Spleen (tissue), 11 donors: ENCODE measurements at regions not wholly inside any gene's neighbourhood (a gene's known extent, or its start where the extent isn't known, plus 50 kb on each side); places are given as distances from the start of the nearest gene placed in this dataset.

Experiments
- DNase-seq: peaks from one replicate; pipeline ENCODE4 v3.0.0-alpha.2; 2020
- H3K27ac ChIP-seq, 8 donors: fragments of 200-600 bp; sonication (generic) in 7 of 8; 1 replicate in 4 of 8; 2 replicates in 4 of 8; pipeline versions ENCODE4 v1.5.0 to v1.8.0; 2016 to 2021; ENCODE audit warnings: inconsistent platforms in 4 of 8, mild to moderate bottlenecking in 4 of 8, moderate library complexity in 1 of 8
- H3K27me3 ChIP-seq, 7 donors: fragments of 200-600 bp; sonication (generic) in 6 of 7; replicated peaks in 1 of 7; 1 replicate in 4 of 7; 2 replicates in 3 of 7; pipeline versions ENCODE4 v1.5.0 to v1.8.0; 2016 to 2021; ENCODE audit warnings: inconsistent platforms in 3 of 7, mild to moderate bottlenecking in 1 of 7
- H3K36me3 ChIP-seq, 6 donors: fragments of 200-600 bp; sonication (generic) in 5 of 6; 1 replicate in 4 of 6; 2 replicates in 2 of 6; pipeline versions ENCODE4 v1.5.0 to v1.8.0; 2016 to 2021; ENCODE audit warnings: inconsistent platforms in 2 of 6
- H3K4me1 ChIP-seq, 6 donors: fragments of 200-600 bp; sonication (generic) in 5 of 6; 1 replicate in 3 of 6; 2 replicates in 3 of 6; pipeline versions ENCODE4 v1.5.0 to v1.8.0; 2016 to 2021; ENCODE audit warnings: inconsistent platforms in 3 of 6
- H3K4me3 ChIP-seq, 8 donors: fragments of 200-600 bp; sonication (generic) in 7 of 8; 1 replicate in 4 of 8; 2 replicates in 4 of 8; pipeline versions ENCODE4 v1.5.0 to v1.8.0; 2016 to 2021; ENCODE audit warnings: inconsistent platforms in 4 of 8, mild to moderate bottlenecking in 4 of 8, moderate library complexity in 2 of 8
- H3K9me3 ChIP-seq, 8 donors: fragments of 200-600 bp; sonication (generic) in 7 of 8; 1 replicate in 4 of 8; 2 replicates in 4 of 8; pipeline versions ENCODE4 v1.5.0 to v1.8.0; 2016 to 2021; ENCODE audit warnings: inconsistent platforms in 4 of 8
- CTCF ChIP-seq, 11 experiments: fragments of 200-600 bp in 7 of 11; fragments of 450-650 bp in 4 of 11; sonication (generic) in 4 of 11; IDR thresholded peaks in 8 of 11; conservative IDR thresholded peaks in 3 of 11; 1 replicate in 7 of 11; 2 replicates in 4 of 11; pipeline versions ENCODE4 v1.4.0 to v1.8.0; 2016 to 2021; ENCODE audit warnings: antibody characterized with exemption in 11 of 11, inconsistent platforms in 4 of 11, mild to moderate bottlenecking in 1 of 11
- POLR2A ChIP-seq, 3 donors: fragments of 450-650 bp; IDR thresholded peaks; one replicate each; pipeline ENCODE4 v1.5.1; 2017; ENCODE audit warnings: antibody characterized with exemption in 3 of 3, mild to moderate bottlenecking in 1 of 3
- POLR2AphosphoS5 ChIP-seq, 3 donors: sonication (generic); formaldehyde crosslinking; IDR thresholded peaks; one replicate each; pipeline ENCODE4 v1.5.1; 2017; ENCODE audit warnings: antibody characterized with exemption in 3 of 3
- WGBS, 5 donors: extraction: QIAGEN DNeasy Blood & Tissue Kit in 3 of 5; methylation state at CpG; one replicate each; pipeline versions ENCODE4 v1.1.5 to v1.1.7; 2013 to 2018; 5-methylcytosine and 5-hydroxymethylcytosine counted together
- intact Hi-C: fragments of 100-400 bp; cut with DNase I; formaldehyde crosslinking; loops from one replicate; pipeline ENCODE4 v1.15.0; 2023; ENCODE audit warnings: low total_unique reads
- donor health status: healthy with polysubstance abuse.
- donor health status: DM: no; HTN: no; CAD: no; lungs with moderate emphysema.
- donor health status: DM: no; HTN: no; CAD: no.
- donor health status: Bipolar disorder and iron deficiency.
- donor health status: healthy.
- donor health status: DM: no; HTN: no; CAD: no.
- donor health status: DM: yes; HTN: yes; CAD: no.

GRCh38 chr3:82354228-82354627, 592.8 kb upstream of the GBE1 start:
- intact Hi-C loops = no loop called here
- no peaks in the 10 kb centered on the region for H3K36me3 ChIP-seq
- H3K4me3 ChIP-seq = no peak overlapping the region
- H3K9me3 ChIP-seq = peaks cover 0 to 6% (median 0%) of the 10 kb centered on the region in 8 donors
- H3K4me1 ChIP-seq = peaks cover 0 to 6% (median 2%) of the 10 kb centered on the region in 6 donors
- no peak overlapping the region for H3K27ac ChIP-seq
- TF ChIP-seq POLR2A (IDR thresholded peaks at IDR 0.05) (no peak), POLR2AphosphoS5 (IDR thresholded peaks at IDR 0.05) (no peak), CTCF (IDR thresholded peaks at IDR 0.05 in 8 of 11, conservative IDR thresholded peaks at IDR 0.05 in 3 of 11) (no peak)
- H3K27me3 ChIP-seq = no peaks in the 10 kb centered on the region
- DNase-seq = no peak
- WGBS, 5 donors = 45 to 74% (median 59%) methylated on average over 4 of the region's 4 CpGs

- H3K9me3 ChIP-seq = peaks cover 0 to 6% (median 0%) of the 10 kb centered on the region in 8 donors
- 53 to 76% (median 67%) methylated on average over 6 of the region's 6 CpGs for WGBS, 5 donors
- DNase-seq = no peak
- TF ChIP-seq POLR2A (IDR thresholded peaks at IDR 0.05) (no peak), POLR2AphosphoS5 (IDR thresholded peaks at IDR 0.05) (no peak), CTCF (IDR thresholded peaks at IDR 0.05 in 8 of 11, conservative IDR thresholded peaks at IDR 0.05 in 3 of 11) (no peak)
- H3K27ac ChIP-seq = no peak overlapping the region
- H3K4me3 ChIP-seq = no peak overlapping the region
- H3K27me3 ChIP-seq = no peaks in the 10 kb centered on the region
- H3K4me1 ChIP-seq = peaks cover 0 to 6% (median 2%) of the 10 kb centered on the region in 6 donors
- intact Hi-C loops = no loop called here
- H3K36me3 ChIP-seq = no peaks in the 10 kb centered on the region
These were observed 592.1 kb upstream of the GBE1 start for GRCh38 chr3:82353306-82354171.

GRCh38 chr3:82347585-82347984, 586.1 kb upstream of the GBE1 start:
- 79 to 93% (median 90%) methylated on average over 1 of the region's 1 CpG for WGBS, 5 donors
- Histone ChIP-seq H3K4me1 (no peaks in the 10 kb centered on the region), H3K36me3 (no peaks in the 10 kb centered on the region), H3K9me3 (peaks cover 0 to 6% (median 0%) of the 10 kb centered on the region in 8 donors), H3K4me3 (no peak overlapping the region), H3K27me3 (no peaks in the 10 kb centered on the region), H3K27ac (no peak overlapping the region)
- no peak for DNase-seq
- intact Hi-C loops = no loop called here
- TF ChIP-seq CTCF (IDR thresholded peaks at IDR 0.05 in 8 of 11, conservative IDR thresholded peaks at IDR 0.05 in 3 of 11) (no peak), POLR2AphosphoS5 (IDR thresholded peaks at IDR 0.05) (no peak), POLR2A (IDR thresholded peaks at IDR 0.05) (no peak)

- DNase-seq = no peak
- WGBS, 5 donors = 67 to 85% (median 77%) methylated on average over 3 of the region's 3 CpGs
- Histone ChIP-seq H3K4me3 (no peak overlapping the region), H3K9me3 (peaks cover 0 to under 1% (median 0%) of the 10 kb centered on the region in 8 donors), H3K36me3 (no peaks in the 10 kb centered on the region), H3K27ac (no peak overlapping the region), H3K27me3 (no peaks in the 10 kb centered on the region), H3K4me1 (no peaks in the 10 kb centered on the region)
- intact Hi-C loops = no loop called here
- TF ChIP-seq POLR2A (IDR thresholded peaks at IDR 0.05) = no peak
- no peak for TF ChIP-seq CTCF (IDR thresholded peaks at IDR 0.05 in 8 of 11, conservative IDR thresholded peaks at IDR 0.05 in 3 of 11)
- TF ChIP-seq POLR2AphosphoS5 (IDR thresholded peaks at IDR 0.05) = no peak
These were observed 581.1 kb upstream of the GBE1 start for GRCh38 chr3:82342521-82342920.
